ENCODE measurements at regions not wholly inside any gene's neighbourhood (a gene's known extent, or its start where the extent isn't known, plus 50 kb on each side); places are given as distances from the start of the nearest gene placed in this dataset.

DNA sequence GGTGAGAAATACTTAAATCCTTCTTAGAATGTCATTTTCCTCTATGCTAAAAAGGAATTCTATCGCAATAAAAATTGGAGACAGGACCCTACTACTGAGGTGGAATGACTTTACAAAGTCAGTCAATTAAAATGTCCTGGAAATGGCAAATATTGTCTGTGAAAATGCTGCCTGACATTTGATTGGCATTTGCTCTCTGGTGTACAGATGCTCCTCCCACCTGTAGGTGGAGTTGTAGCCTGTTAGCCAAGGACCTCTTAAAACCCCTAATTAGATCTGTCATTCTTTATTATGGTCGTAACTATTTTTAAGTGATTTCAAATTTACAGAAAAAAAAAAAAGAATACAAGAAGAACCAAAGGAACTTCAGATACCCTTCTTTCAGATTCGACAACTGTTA is 393.1 kb upstream of the KLHL29 start:
- no peak overlapping the region for H3K4me3 ChIP-seq (ENCODE audit: insufficient read depth, low read depth, low read length)
- POLR2A ChIA-PET (ENCODE audit: unreplicated experiment), result no interaction called here
- H2BK120ac ChIP-seq (ENCODE audit: low read depth, low read length), result no peak overlapping the region
- WGBS, 2 experiments (ENCODE audit: extremely low coverage in 2 of 2, insufficient read length in 1 of 2), result no CpG with 5 or more reads among the region's 3 CpGs
- ATAC-seq (ENCODE audit: low read depth), result no peak
- TF ChIP-seq MAZ (IDR thresholded peaks at IDR 0.05; ENCODE audit: borderline replicate concordance, low read depth, low read length) (no peak), POLR2A (IDR thresholded peaks at IDR 0.05; ENCODE audit: low read depth, low read length) (no peak), NFE2L2 (IDR thresholded peaks at IDR 0.05; ENCODE audit: low read depth, low read length) (no peak), SMC3 (IDR thresholded peaks at IDR 0.05; ENCODE audit: low read depth, low read length) (no peak), BHLHE40 (IDR thresholded peaks at IDR 0.05; ENCODE audit: low read depth, low read length) (no peak), RCOR1 (IDR thresholded peaks at IDR 0.05; ENCODE audit: insufficient replicate concordance, low read length) (no peak), MAFK (IDR thresholded peaks at IDR 0.05; ENCODE audit: low read depth, low read length) (no peak), RFX5 (IDR thresholded peaks at IDR 0.05; ENCODE audit: low read depth, low read length) (no peak), CHD1 (IDR thresholded peaks at IDR 0.05; ENCODE audit: low read depth, low read length) (no peak), FOS (IDR thresholded peaks at IDR 0.05; ENCODE audit: low read depth, low read length) (no peak)
- TF ChIP-seq, protein P1, sequence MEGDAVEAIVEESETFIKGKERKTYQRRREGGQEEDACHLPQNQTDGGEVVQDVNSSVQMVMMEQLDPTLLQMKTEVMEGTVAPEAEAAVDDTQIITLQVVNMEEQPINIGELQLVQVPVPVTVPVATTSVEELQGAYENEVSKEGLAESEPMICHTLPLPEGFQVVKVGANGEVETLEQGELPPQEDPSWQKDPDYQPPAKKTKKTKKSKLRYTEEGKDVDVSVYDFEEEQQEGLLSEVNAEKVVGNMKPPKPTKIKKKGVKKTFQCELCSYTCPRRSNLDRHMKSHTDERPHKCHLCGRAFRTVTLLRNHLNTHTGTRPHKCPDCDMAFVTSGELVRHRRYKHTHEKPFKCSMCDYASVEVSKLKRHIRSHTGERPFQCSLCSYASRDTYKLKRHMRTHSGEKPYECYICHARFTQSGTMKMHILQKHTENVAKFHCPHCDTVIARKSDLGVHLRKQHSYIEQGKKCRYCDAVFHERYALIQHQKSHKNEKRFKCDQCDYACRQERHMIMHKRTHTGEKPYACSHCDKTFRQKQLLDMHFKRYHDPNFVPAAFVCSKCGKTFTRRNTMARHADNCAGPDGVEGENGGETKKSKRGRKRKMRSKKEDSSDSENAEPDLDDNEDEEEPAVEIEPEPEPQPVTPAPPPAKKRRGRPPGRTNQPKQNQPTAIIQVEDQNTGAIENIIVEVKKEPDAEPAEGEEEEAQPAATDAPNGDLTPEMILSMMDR (conservative IDR thresholded peaks at IDR 0.05; ENCODE audit: low read depth, low read length), result no peak
- TF ChIP-seq, protein P2, sequence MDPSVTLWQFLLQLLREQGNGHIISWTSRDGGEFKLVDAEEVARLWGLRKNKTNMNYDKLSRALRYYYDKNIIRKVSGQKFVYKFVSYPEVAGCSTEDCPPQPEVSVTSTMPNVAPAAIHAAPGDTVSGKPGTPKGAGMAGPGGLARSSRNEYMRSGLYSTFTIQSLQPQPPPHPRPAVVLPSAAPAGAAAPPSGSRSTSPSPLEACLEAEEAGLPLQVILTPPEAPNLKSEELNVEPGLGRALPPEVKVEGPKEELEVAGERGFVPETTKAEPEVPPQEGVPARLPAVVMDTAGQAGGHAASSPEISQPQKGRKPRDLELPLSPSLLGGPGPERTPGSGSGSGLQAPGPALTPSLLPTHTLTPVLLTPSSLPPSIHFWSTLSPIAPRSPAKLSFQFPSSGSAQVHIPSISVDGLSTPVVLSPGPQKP (IDR thresholded peaks at IDR 0.05; ENCODE audit: borderline replicate concordance, low read depth, low read length), result no peak
- no peaks in the 10 kb centered on the region for H3K4me1 ChIP-seq (ENCODE audit: control insufficient read depth, insufficient read depth, low read length)
- no peak overlapping the region for H3K27ac ChIP-seq (ENCODE audit: insufficient read depth, low read length)
- H2AK5ac ChIP-seq (ENCODE audit: low read depth, low read length), result no peak overlapping the region
- no peaks in the 10 kb centered on the region for H3K79me1 ChIP-seq (ENCODE audit: low read depth in 1 of 2, low read length in 2 of 2)
- peaks cover 11% of the 10 kb centered on the region; the same call in 1 of the 2 replicates for H3K9me3 ChIP-seq (ENCODE audit: control insufficient read depth, insufficient read depth, low read length)
- no peaks in the 10 kb centered on the region for H3K9me1 ChIP-seq (ENCODE audit: insufficient read depth, low read length)
- no peak overlapping the region for H3K14ac ChIP-seq (replicated peaks; ENCODE audit: low read depth, low read length)
- no peaks in the 10 kb centered on the region for H3K27me3 ChIP-seq (ENCODE audit: control insufficient read depth, insufficient read depth, low read length)
- no peaks in the 10 kb centered on the region for H4K20me1 ChIP-seq (ENCODE audit: insufficient read depth, low read length)
- intact Hi-C loops (cut with micrococcal nuclease) (no loop called here), in situ Hi-C loops (cut with MboI; ENCODE audit: low sequenced_read_pairs) (no loop called here), dilution Hi-C loops (cut with HindIII; ENCODE audit: low sequenced_read_pairs, unreplicated experiment) (no loop called here)
- H3K18ac ChIP-seq (ENCODE audit: low read depth, low read length), result no peak overlapping the region
- no peak overlapping the region for H4K5ac ChIP-seq (ENCODE audit: low read depth, low read length)
- no TSS peak for BruUV-seq (replicated peaks)
- H3K56ac ChIP-seq (ENCODE audit: extremely low read depth, insufficient read depth, low read length), result no peak overlapping the region
- H2BK5ac ChIP-seq (ENCODE audit: low read depth, low read length, poor library complexity, severe bottlenecking), result no peak overlapping the region
- DNase-seq, result no peak
- no peaks in the 10 kb centered on the region for H3K36me3 ChIP-seq (ENCODE audit: control insufficient read depth, insufficient read depth, low read length)
- H4K8ac ChIP-seq (ENCODE audit: low read depth in 2 of 2, low read length in 2 of 2), result no peak overlapping the region
- no peak overlapping the region for H2AFZ ChIP-seq (replicated peaks; ENCODE audit: low read length, poor library complexity)
- no peak overlapping the region for H2AK9ac ChIP-seq (replicated peaks; ENCODE audit: low read depth, low read length, poor library complexity)
- no peak overlapping the region for H2BK20ac ChIP-seq (ENCODE audit: low read depth, low read length)
- no peak overlapping the region for H4K91ac ChIP-seq (ENCODE audit: insufficient read depth, low read depth, low read length)
- CTCF ChIA-PET, result no interaction called here
- H3K23ac ChIP-seq (ENCODE audit: low read depth, low read length), result no peak overlapping the region
- H3K4me2 ChIP-seq (ENCODE audit: low read depth, low read length), result no peak overlapping the region
- no peak overlapping the region for H3K4ac ChIP-seq (ENCODE audit: low read depth, low read length)
- no peak overlapping the region for H2BK15ac ChIP-seq (ENCODE audit: low read depth, low read length)
- no peak overlapping the region for H3K9ac ChIP-seq (ENCODE audit: low read depth, low read length)

All from IMR-90 (cell line).